Endometrium (tissue), 2 donors: ENCODE measurements at regions not wholly inside any gene's neighbourhood (a gene's known extent, or its start where the extent isn't known, plus 50 kb on each side); places are given as distances from the start of the nearest gene placed in this dataset.
"Not testable (repeated sequence)": the region's sequence is repeated elsewhere in the genome, so short reads cannot be mapped to it uniquely, and the experiment has no call there.

Experiments used
- FAIRE-seq: peaks from 2 replicates; lab custom pipeline; 2012; peaks lifted over from hg19 to GRCh38; lab: Jason Lieb, UNC
- donor health status: control.
- donor health status: control.

DNA sequence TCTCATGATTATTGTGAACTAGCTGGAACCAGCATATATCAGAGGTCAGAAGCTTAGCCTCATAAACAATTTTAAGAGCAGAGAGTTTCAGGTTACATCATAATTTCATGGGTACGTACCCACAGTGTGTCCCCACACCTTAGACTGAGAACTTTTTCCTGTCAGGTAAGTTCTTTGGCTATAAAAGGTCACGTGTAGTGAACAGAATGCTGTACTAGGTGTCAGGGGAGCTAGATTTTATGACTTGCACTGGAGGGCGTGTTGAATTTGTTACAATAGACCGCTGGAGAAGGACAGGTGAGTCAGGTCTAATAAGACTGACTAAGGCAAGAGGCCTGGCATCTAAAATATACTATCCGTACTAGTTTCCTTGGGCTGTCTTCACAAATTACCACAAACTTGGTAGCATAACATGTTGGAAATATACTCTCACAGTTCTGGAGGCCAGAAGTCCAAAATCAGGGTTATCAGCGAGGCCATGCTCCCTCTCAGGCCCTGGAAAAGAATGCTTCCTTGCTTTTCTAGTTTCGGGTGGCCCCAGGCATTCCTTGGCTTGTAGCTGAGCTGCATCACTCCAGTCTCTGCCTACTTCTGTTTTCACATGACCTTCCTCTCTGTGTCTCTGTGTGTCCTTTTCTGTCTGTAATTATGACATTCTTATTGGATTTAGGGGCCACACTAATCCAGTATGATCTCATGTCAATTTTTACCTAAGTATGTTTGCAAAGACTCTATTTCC is 512.0 kb upstream of the NR3C2 start:
- no peak for FAIRE-seq

DNA sequence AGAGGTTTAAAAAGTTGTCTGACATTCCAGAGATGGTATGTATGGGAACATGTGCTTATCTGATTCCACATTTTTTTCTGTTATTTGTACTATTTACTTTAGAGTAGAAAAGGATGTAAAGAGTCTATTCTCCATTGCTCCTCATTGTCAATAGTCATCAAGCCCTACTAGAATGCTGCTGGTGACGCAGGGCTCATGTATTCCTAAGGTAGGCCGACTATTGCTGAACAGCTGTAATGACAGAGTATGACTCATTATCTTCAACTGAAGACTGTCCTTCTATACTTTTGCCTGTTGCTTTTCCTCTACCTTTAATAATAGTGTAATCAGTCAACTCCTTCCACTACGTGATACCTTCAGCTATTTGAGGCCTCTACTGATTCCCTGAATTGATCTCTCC is 509.1 kb upstream of the NR3C2 start:
- FAIRE-seq, result no peak

DNA sequence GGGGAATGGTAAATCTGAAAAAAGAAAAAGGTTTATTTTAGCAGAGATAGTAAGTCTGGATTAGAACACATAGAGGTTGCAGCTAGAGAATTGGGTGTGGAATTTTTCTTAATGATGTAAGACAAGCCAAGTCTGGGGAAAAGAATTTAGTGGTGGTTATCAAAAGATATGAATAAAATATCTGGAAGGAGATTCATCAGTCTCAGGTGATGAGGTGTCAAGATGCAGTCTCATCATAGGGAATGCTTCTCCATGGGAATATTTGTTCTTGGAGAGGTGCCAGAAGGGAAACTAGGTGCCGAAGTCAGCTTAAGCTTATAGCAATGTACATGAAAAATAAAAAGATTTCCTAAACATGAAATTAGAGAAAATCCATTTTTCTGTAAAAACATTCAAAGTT is 504.1 kb upstream of the NR3C2 start:
- no peak for FAIRE-seq

DNA sequence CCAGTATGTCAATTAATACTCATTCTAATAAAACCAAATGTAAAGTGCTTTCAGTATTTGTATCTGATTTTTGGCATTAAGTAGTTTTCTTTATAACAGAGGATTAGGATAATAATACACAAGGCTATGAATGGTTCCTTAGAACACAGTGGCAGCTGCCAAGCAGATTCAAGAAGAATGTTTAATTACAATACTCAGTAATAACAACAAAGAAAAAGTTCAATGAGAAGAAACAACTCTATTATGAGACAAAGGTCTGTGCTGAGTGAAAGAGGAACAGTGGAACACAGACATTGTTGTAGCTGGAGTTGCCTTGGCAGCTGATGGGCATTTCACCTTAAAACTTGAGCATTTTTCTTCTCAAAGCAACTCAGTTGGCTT is 502.6 kb upstream of the NR3C2 start:
- no peak for FAIRE-seq

DNA sequence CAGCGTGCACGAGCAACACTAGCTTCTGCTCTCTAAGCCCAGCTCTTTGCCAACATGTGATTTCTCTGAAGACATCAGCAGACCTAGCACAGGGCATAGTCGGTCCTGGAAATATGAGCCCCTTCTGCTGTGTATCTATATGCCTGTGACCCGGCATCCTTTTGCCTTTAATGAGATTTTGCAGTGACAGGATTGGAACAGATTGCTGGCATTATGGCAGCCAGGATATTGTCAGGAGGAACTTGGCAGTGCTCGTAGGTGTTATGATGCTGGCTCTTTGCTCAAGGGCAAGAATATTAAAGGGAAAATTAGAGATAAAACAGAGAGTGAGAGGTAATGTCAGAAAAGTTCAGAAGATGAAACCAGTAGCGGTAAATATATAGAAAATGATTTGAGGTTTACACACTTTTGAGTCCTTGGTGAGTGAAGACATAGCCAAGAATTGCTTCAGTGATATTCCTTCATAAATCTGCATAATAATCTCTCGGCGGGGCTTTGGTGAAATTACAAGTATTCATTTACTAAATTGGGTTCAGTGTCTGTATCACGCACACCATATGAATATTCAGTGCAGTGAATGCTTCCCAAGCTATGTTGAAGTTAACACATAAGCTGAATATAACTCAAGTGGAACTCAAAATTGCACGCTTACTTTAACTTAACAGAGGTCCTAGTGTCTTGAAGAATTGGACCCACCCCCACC is 502.1 kb upstream of the NR3C2 start:
- FAIRE-seq, result no peak

DNA sequence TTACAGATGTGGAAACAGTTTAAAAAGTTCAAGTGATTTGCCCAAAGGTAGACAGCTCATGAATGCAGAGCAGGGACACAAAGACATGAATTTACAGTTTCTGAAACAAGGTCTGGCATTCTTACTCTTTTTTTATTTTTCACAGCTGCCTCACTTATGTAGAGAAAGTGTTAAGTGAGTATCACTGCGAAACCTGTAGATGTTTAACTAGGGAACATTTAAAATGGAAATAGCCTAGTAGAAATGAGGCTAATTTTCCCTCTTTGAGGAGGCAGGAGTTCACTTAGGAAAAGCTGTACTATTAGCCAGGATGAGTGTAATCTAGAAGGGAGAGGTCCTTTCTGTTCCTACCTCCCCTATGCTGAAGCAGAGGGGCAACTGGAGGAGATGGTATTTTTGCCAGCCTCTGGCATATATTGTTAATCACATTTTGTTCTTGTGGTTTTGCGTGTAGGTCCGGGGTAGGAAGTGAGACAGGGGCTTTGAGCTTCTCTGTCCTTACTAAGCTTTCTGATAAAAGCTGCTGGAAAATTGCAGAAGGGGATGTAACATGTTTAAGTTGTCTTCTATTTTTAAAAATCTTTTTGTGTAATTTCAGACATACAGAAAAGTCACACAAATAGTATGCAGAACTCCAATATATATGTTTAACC is 492.8 kb upstream of the NR3C2 start:
- FAIRE-seq, result no peak

DNA sequence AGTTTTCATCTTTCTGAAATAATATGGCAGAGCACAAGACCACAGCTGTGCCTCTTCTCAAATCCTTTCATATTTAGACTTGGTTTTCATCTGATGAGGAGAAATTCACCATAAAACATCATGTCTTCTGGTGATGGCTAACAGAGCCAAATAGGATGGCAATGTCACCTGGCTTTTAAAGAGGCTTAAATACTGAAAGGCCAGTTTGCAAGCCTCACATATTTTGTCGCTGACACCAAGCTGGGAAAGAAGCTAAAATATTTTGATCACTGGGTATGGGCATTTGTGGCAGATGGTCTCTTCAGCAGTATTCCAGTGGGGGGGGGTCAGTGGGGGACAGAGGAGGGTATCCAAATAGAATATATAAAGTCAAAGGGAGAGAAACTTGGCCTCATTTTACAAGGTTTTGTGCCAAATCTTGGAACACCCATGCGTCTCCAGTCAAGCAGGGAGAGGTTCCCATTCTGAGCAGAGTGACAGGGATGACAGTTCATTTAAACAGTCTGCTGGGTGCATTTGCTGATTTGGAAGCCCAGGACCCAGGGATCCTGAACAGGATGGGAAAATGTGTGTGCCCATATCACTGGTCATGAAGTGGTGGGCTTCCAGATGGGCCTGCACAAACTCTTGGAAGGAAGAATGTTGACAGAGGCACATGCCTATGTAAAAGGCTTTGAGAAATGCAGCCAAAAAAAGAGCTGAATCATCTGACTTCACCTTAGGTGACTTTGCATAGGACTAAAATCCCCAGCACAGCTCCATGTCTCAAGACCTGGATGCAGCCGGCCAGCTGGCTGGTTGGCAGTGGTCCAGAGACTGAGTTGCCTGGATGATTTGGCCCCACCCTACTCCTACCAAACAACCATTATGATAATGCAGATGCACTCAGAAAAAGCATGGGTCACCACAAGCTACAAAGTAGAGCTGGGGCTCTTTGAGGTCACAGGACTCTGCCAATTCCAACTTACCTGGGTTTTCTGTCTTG is 484.4 kb upstream of the NR3C2 start:
- FAIRE-seq, result no peak

DNA sequence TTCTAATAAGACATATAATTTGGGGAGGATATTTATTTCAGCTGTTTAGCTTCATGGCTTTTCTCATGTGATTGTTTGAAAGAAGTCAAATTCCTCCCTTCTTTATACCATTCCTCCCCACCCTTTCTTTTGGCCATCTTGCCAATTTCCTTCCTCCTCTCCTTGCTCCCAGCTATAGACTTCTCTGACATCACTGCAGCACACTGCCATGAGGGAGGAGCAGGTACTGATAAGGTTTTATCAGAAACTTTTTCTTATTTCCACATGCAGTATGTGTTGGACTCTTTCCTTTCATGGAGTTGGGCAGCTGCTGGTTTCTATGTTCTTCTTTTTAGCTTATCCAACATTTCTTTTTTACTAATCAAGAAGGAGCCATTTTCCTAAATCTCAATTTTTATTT is 481.7 kb upstream of the NR3C2 start:
- FAIRE-seq, result no peak

DNA sequence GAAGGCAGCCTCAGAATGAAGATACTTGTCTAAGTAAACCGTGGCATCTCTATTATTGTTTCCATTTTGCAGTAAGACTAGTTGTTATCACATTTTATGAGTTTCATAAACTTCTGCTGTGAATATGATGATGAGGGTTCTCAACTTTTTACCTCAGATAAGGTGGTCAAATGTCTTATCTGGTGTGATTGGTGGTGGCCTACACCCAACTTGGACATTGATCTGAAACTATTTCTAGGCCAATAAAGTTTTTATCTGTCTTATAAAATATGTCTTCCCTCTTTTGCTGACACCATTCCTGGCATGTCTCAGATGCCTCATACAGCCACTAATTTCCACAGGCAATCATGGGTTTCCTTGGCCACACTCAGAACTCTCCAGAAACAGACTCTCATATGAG is 480.3 kb upstream of the NR3C2 start:
- no peak for FAIRE-seq

DNA sequence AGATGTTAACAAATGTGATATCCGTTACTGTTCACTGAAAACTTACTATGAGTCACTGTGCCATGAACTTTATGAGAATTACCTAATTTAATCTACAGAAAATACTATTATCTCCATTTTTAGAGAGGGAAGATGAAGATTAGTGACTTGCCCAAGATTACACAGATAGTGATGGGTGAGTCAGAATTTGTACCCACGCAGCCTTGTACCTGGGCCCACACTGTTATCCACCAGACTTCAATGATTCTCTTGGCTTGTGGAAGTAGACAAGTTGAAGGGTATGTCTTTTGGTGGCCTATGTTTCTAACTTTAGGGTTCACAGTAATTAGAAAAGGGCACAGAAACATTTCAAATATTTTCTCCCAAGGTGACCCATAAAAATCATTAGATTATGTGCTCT is 472.5 kb upstream of the NR3C2 start:
- FAIRE-seq, result no peak

DNA sequence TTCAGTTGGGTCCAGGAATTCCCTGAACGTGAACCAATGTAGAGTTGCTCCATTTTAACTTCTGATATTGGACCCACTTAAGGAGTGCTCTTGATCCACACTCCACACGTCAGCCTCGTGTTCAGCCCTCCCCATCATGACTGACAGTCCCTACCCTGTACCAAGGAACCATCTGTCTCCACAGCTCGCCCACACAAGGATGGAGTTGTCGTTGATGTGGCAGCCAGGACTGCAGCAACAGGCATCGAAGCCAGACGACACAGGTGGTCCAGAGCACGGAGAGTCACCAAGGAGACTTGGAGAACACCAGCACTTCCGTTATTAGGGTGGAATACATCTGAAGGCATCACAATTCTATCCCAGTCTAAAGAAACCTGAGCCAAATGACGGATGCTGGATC is 472.1 kb upstream of the NR3C2 start:
- FAIRE-seq, result no peak

DNA sequence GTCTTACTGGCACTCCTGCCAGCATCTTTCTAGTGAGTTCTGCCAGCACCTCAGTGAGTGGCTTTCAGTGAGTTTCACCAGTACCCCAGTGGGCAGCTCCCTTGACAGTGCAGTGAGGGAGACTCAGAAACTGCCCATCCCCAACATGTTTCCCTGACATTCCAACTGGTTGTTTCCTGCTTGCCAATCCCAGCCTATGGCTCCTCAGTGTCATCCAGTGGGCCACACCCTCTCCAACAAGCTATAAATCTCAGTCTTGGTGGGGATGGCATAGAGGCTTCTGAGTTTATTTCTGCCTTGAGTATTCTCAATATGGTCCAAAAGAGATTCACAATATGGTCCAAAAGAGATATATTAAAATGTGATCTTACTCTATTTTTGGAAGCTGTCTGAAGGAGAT is 461.2 kb upstream of the NR3C2 start:
- FAIRE-seq, result no peak

DNA sequence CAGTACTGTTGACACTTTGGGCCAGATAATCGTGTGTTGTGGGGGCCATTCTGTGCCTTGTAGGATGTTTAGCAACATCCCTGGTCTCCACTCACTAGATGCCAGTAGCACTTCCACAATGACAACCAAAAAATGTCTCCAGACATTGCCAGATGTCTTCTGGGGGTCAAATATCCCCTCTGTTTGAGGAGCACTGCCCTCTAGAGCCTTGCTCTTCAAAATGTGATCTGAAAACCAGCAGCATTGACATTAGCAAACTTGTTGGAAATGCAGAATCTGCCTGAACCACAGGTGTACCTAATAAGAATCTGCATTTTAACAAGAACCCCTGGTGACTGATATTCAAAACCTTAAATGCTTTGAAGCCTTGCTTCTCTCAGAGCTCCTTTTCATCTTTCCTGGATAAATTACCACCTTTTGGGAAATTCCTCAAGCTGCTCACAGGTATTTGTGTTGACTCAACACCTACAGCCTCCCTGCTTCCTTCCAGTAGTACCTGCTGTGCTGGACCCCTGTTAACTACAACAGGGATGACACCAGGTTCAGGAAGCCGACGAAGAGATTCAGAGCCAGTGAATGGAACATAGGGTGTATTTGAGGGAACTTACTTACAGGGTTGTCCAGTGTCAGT is 459.0 kb upstream of the NR3C2 start:
- no peak for FAIRE-seq

DNA sequence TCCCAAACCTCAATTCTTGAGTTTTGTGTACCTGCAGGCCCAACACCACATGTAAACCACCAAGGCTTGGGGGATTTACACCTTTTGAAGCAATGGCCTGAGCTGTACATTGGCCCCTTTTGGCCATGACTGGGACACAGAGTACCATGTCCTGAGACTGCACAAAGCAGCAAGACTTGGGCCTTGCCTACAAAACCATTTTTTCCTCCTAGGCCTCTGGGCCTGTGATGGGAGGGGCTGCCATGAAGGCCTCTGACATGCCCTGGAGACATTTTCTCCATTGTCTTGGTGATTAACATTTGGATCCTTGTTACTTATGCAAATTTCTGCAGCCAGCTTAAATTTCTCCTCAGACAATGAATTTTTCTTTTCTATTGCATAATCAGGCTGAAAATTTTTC is 455.9 kb upstream of the NR3C2 start:
- FAIRE-seq, result not testable (repeated sequence)

DNA sequence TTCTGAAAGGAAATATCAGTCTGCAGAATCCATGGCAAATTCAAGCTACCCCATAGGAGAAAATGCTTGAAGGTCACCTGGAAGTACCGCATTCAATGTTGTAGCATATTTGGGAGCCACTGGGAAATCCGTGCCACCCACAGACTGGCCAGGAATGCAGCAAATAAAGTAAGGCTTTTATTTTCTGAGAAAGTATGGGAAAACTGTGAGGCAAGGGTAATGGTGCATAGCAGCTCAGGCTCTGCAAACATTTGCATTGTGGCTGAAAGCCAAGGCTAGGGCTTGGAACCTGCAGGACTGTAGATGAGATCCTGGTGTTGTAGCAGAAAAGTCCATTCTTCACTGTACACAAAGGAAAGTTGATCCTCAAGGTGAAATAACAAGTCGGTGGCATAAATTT is 450.9 kb upstream of the NR3C2 start:
- no peak for FAIRE-seq

DNA sequence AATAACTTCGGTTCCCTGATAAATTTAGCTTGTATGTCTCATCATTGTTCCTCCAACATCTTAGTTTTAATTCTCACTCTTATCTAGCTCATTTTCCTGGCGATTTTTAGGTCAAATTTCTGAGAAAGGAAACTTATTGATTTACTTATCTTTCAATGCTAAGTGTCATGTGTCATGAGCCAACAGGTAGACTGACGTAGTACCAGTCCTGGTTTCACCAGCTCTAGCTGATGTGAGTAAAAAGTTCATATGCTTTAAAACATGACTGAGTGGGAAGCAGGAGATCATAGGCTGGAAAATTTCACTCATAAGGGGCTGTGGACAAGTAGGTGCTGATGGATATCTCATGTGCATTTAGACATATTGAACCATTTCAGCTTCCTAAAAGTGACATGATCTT is 441.7 kb upstream of the NR3C2 start:
- FAIRE-seq, result no peak

DNA sequence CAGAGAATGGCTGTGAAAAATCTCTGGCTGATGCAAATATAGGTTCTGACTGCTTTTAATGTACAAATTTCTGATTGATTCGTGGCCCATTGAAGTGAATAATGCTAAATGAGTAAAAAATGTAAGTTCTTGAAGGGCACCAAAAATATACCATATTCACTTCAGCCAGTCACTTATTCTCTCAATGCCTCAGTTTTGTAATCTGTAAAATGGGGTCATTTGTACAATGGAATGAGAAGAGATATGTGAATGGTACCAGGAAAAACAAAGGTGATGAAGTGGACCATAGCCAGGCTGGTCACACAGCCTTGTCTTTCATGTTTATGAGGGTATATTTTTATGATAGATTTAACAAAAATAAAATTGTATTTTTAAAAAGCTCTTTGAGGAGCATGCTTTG is 441.2 kb upstream of the NR3C2 start:
- FAIRE-seq, result no peak

DNA sequence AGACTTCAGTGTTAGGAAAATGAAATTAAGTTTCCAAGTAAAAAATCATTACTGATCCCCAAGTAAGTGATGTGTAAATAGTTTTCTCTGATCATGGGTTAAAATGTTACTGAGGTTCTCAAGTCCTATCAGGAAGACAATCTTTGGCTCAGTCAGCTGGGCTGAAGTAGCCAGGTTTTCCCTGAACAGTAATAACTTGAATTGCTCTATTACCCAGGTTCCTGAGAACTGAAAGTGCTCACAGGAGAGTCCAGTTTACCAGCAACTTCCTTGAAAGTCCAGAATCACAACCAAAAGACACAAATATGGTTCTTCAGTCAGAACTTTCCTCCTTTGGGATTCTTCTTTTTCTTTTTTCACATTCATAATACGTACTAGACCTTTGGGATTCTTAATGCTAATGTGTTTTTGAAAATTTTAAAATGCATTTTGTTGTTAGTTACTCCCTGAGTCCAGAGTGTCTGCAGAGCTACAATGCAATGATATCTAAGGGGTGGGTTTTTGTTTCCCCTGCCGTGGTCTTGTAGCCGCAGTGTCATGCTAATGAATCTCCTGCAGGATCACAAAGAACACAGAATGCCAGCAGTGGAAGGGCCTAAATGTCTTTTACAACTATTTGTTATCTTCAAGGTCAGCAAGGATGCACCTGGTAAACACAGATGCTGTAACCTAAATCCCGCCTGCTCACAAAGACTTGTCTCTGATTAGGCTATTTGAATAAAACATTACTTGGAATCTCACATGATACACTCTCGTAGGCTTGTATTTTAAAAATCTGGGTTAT is 439.8 kb upstream of the NR3C2 start:
- no peak for FAIRE-seq

DNA sequence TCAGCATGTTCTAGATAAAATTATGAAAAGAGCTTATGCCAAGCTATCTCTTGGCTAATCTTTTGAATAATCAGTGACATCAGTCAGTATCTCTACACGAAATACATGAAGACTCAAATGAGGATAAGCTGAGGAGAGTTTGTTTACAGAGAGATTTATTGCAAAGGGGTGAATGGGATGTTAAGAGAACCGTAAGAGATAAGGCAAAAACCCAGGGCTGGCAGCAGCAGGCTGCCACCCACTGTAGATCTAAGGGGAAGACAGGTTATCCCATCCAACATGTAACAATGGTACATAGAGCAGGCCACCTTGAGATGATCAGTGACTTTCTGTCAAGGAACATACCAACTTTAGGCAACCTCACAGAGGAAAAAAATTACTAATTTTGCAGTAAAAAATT is 432.1 kb upstream of the NR3C2 start:
- FAIRE-seq, result no peak

DNA sequence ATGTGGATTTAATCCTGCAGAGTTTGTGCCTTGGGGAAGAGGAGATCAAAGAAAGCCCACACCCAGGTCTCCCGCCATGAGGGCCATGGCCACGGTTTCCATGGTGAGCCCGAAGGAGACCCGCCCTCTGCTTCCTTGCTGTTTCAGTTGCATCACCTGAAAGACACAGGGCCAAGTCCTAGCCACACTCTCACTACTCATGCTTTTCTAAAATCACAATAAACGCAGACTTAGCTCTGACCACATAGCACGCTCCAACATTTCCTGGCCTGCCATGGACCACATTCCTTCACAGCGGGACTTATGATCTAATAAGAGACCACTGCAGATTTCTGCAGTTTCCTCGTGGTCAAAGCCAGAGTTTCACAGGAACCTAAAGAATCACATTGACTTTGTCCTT is 426.0 kb upstream of the NR3C2 start:
- FAIRE-seq, result no peak

DNA sequence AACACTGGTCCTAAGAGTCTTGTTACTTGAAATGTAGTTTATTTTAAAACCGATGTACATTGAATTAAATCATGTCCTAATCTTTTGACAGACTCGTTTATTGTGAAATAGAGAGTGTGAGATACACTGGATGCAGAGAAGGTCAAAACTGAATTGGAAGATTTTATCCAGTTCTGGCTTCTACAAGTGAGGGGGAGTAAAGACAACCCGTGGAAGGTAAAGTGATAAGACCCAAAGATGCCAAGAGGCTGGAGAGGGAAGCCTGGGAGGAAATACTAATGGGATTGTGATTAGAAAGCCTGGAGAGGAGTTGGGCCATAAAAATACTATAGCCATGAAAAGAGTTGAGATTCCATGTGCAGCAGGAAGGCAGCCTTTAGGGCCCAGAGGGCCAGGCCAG is 424.5 kb upstream of the NR3C2 start:
- no peak for FAIRE-seq
